IPS DF 4.7 (cell line): ENCODE measurements at regions not wholly inside any gene's neighbourhood (a gene's known extent, or its start where the extent isn't known, plus 50 kb on each side); places are given as distances from the start of the nearest gene placed in this dataset.
"Not testable (repeated sequence)": the region's sequence is repeated elsewhere in the genome, so short reads cannot be mapped to it uniquely, and the experiment has no call there.

ENCODE experiments used
- DNase-seq: peaks from one replicate; pipeline ENCODE4 v3.0.0-alpha.2; 2013; ENCODE audit warnings: low spot score; ENCODE audit errors: extremely low read depth

GRCh38 chr2:16028644-16029043, 88.3 kb downstream of the MYCN start:
- no peak for DNase-seq

GRCh38 chr2:16026816-16027501, 86.6 kb downstream of the MYCN start:
- no peak for DNase-seq

- no peak for DNase-seq
These were observed 85.7 kb downstream of the MYCN start for GRCh38 chr2:16025876-16026640.

GRCh38 chr2:16025211-16025875, 85.0 kb downstream of the MYCN start:
- no peak for DNase-seq

- DNase-seq: not testable (repeated sequence)
These were observed 84.3 kb downstream of the MYCN start for GRCh38 chr2:16024628-16025027.

GRCh38 chr2:16023506-16024360, 83.4 kb downstream of the MYCN start:
- no peak for DNase-seq

- DNase-seq: no peak
These were observed 82.3 kb downstream of the MYCN start for GRCh38 chr2:16022548-16023240.

- no peak for DNase-seq
These were observed 81.4 kb downstream of the MYCN start for GRCh38 chr2:16021611-16022363.

GRCh38 chr2:16020389-16021008, 80.1 kb downstream of the MYCN start:
- DNase-seq: no peak

GRCh38 chr2:16019617-16020351, 79.4 kb downstream of the MYCN start:
- no peak for DNase-seq

- DNase-seq: no peak
These were observed 78.7 kb downstream of the MYCN start for GRCh38 chr2:16019060-16019480.

- DNase-seq: no peak
These were observed 78.1 kb downstream of the MYCN start for GRCh38 chr2:16018277-16019059.

- no peak for DNase-seq
These were observed 75.9 kb downstream of the MYCN start for GRCh38 chr2:16016282-16016681.

- no peak for DNase-seq
These were observed 75.5 kb downstream of the MYCN start for GRCh38 chr2:16015903-16016265.

- DNase-seq: no peak
These were observed 75.0 kb downstream of the MYCN start for GRCh38 chr2:16015210-16015902.

GRCh38 chr2:16014802-16015201, 74.5 kb downstream of the MYCN start:
- no peak for DNase-seq

- no peak for DNase-seq
These were observed 73.9 kb downstream of the MYCN start for GRCh38 chr2:16014041-16014787.
